ENCODE measurements at regions not wholly inside any gene's neighbourhood (a gene's known extent, or its start where the extent isn't known, plus 50 kb on each side); places are given as distances from the start of the nearest gene placed in this dataset.
"Not testable (repeated sequence)": the region's sequence is repeated elsewhere in the genome, so short reads cannot be mapped to it uniquely, and the experiment has no call there.

GRCh38 chr4:159420162-159421057, 317.5 kb downstream of the RAPGEF2 start:
- DNase-seq (ENCODE audit: extremely low read depth, low read depth) = no peak

GRCh38 chr4:159421058-159421419, 318.2 kb downstream of the RAPGEF2 start:
- DNase-seq (ENCODE audit: extremely low read depth, low read depth) = not testable (repeated sequence)

More at GRCh38 chr4:159420162-159421057, 317.5 kb downstream of the RAPGEF2 start:
- TF ChIP-seq CTCF (IDR thresholded peaks at IDR 0.05; ENCODE audit: low read depth, low read length) = no peak

GRCh38 chr4:159422019-159422418, 319.1 kb downstream of the RAPGEF2 start:
- no peak for DNase-seq (ENCODE audit: extremely low read depth, low read depth)

GRCh38 chr4:159422626-159423025, 319.7 kb downstream of the RAPGEF2 start:
- no peak for TF ChIP-seq CTCF (IDR thresholded peaks at IDR 0.05; ENCODE audit: low read depth, low read length)
- no peak for DNase-seq (ENCODE audit: extremely low read depth, low read depth)

More at GRCh38 chr4:159422019-159422418, 319.1 kb downstream of the RAPGEF2 start:
- TF ChIP-seq CTCF (IDR thresholded peaks at IDR 0.05; ENCODE audit: low read depth, low read length) = no peak

GRCh38 chr4:159425737-159426305, 322.9 kb downstream of the RAPGEF2 start:
- DNase-seq (ENCODE audit: extremely low read depth, low read depth) = no peak
- no peak for TF ChIP-seq CTCF (IDR thresholded peaks at IDR 0.05; ENCODE audit: low read depth, low read length)

GRCh38 chr4:159428293-159428692, 325.4 kb downstream of the RAPGEF2 start:
- no peak for DNase-seq (ENCODE audit: extremely low read depth, low read depth)
- TF ChIP-seq CTCF (IDR thresholded peaks at IDR 0.05; ENCODE audit: low read depth, low read length) = no peak

- no peak for TF ChIP-seq CTCF (IDR thresholded peaks at IDR 0.05; ENCODE audit: low read depth, low read length)
- no peak for DNase-seq (ENCODE audit: extremely low read depth, low read depth)
Measured at GRCh38 chr4:159428975-159429692, 326.3 kb downstream of the RAPGEF2 start.

Data from AG09319 (cell line).